GM19463 (cell line): ENCODE measurements at regions not wholly inside any gene's neighbourhood (a gene's known extent, or its start where the extent isn't known, plus 50 kb on each side); places are given as distances from the start of the nearest gene placed in this dataset.

Experiments
- ATAC-seq: cut with Tn5 transposase; IDR thresholded peaks from one replicate; pipeline ENCODE4 v1.9.1; 2021; ENCODE audit warnings: mild to moderate bottlenecking, moderate library complexity; ENCODE audit not compliant: unreplicated experiment

GRCh38 chr6:25215881-25216280 is 63.3 kb upstream of the CARMIL1 start:
- ATAC-seq, result no peak

GRCh38 chr6:25217302-25217701 is 61.9 kb upstream of the CARMIL1 start:
- ATAC-seq, result no peak

- no peak for ATAC-seq
Measured at GRCh38 chr6:25217829-25218228, 61.3 kb upstream of the CARMIL1 start.

- no peak for ATAC-seq
Measured at GRCh38 chr6:25218346-25218745, 60.8 kb upstream of the CARMIL1 start.

- no peak for ATAC-seq
Measured at GRCh38 chr6:25219216-25219916, 59.8 kb upstream of the CARMIL1 start.

GRCh38 chr6:25219917-25220278 is 59.3 kb upstream of the CARMIL1 start:
- no peak for ATAC-seq

GRCh38 chr6:25220857-25221256 is 58.3 kb upstream of the CARMIL1 start:
- no peak for ATAC-seq

GRCh38 chr6:25222006-25222678 is 57.0 kb upstream of the CARMIL1 start:
- ATAC-seq, result no peak

GRCh38 chr6:25223490-25223991 is 55.6 kb upstream of the CARMIL1 start:
- ATAC-seq, result no peak

- no peak for ATAC-seq
Measured at GRCh38 chr6:25224242-25224641, 54.9 kb upstream of the CARMIL1 start.

GRCh38 chr6:25227854-25228253 is 51.3 kb upstream of the CARMIL1 start:
- no peak for ATAC-seq
